Fibroblast of skin of right biceps (primary cell): ENCODE measurements at regions not wholly inside any gene's neighbourhood (a gene's known extent, or its start where the extent isn't known, plus 50 kb on each side); places are given as distances from the start of the nearest gene placed in this dataset.

Experiments
- DNase-seq: peaks from one replicate; pipeline ENCODE4 v3.0.0-alpha.2; 2013

GRCh38 chr20:48193627-48194425 is 408.5 kb upstream of the SULF2 start:
- DNase-seq: no peak

DNA sequence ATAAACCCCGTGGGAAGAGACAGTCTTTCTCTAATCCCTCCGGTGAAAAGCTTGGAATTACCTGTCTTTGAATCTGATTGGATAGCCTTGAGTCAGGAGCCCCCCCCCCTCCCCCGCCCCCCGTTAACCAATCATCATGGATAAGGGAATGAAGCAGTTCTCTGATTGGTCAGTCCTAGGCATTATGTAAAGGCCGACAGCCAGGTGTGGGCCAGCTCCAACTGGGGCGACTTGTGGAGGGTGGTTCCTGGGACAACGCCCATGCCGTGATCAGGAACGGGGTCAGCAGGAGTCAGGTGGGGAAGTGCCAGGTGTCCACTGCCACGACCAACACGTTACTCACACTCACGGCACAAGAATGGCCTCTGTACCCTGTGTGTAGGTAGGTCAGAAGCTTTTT is 406.8 kb upstream of the SULF2 start:
- no peak for DNase-seq

DNA sequence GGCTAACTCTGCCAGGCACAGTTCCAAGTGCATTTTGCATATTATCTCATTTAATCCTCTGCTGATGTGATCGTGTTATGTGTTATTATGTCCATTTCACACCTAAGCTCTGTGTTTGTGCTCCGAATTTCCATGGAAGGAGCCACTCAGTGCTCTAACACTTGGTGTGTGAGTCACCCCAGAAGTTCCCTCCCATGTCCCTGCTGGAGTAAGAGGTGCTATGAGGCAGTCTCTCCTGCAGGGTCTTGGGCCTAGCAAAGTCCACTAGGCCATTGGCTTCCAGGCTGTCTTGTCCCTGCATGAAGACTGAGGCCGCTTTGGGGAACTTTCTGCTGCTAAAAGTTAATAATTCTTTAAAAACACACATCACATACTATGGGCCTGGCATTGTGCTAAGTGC is 405.9 kb upstream of the SULF2 start:
- peak; percentile 50 for DNase-seq

DNA sequence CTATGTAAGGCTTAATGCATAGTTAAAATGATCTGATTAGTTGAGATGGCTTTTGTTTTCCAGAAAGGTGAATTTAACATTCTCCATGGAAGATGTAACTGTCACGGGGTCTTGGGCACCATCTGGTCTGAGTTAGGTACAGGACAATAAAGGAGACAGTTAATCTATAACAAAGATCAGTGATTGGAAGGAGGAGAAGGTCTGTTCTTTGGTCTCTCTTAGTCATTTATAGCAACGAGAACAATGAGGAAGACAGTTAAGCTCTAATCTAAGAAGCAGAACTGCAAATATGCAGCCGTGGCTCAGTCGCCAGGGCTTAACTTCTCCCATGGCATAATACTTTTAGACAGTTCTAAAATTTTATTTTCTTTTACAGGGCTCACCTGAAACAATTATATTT is 405.5 kb upstream of the SULF2 start:
- no peak for DNase-seq

DNA sequence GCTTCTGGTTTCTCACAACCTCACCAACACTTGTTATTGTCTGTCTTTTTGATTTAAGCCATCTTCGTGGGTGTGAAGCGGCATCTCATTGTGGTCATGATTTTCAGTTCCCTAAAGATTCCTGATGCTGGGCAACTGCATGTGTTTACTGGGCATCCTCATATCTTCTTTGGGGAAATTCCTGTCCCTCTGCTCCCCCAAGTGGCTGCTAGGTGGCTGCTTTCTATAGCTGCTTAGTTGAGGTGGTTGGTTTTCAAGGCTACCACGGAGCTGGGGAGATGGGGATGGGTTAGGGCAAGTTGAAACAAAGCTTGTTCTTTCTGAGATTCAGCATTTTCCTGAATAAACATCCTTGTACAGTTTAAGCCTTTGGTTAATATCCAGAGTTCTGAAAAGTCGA is 403.9 kb upstream of the SULF2 start:
- DNase-seq: peak; percentile 60

DNA sequence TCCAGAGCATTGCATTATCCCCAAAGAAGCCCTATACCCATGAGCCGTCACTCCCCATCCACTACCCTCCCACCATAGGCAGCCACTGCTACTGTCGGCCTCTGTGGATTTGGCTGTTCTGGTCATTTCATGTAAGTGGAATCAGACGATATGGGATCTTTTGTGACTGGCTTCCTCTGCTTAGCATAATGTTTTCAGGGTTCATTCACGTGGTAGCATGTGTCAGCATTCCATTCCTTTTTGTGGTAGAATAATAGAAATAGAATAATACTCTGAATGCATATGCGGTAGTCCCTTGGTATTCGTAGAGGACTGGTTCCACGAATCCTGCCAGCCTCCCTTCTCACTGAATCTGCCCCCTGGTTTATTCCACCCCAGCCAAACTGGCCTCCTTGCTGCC is 402.6 kb upstream of the SULF2 start:
- DNase-seq: peak; percentile 77

- DNase-seq: peak; percentile 23
Observed at GRCh38 chr20:48186915-48187314, 401.6 kb upstream of the SULF2 start.

- DNase-seq: peak; percentile 79
Observed at GRCh38 chr20:48186447-48186846, 401.2 kb upstream of the SULF2 start.

DNA sequence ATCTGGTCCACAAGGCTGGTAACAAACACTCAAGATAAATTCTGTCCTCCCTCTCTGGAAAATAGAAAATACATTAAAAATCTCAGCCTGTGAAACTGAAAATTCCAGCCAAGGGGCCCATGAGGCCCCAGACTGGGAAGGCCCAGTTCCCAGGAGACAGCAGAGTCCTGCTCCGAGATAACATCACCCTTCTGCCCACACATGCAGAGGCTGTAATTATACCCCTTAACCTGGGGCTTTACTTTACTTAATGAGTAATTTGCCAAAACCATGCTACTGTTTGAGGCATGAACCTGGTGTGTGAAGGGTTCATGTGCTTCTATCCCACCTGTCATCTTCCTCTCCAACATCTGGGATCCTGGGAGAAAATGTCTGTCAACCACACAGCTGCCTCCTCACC is 398.9 kb upstream of the SULF2 start:
- DNase-seq: no peak

GRCh38 chr20:48181261-48181935 is 396.1 kb upstream of the SULF2 start:
- DNase-seq: no peak

- peak; percentile 29 for DNase-seq
Observed at GRCh38 chr20:48180618-48181017, 395.3 kb upstream of the SULF2 start.

GRCh38 chr20:48180024-48180423 is 394.7 kb upstream of the SULF2 start:
- DNase-seq: peak; percentile 85

DNA sequence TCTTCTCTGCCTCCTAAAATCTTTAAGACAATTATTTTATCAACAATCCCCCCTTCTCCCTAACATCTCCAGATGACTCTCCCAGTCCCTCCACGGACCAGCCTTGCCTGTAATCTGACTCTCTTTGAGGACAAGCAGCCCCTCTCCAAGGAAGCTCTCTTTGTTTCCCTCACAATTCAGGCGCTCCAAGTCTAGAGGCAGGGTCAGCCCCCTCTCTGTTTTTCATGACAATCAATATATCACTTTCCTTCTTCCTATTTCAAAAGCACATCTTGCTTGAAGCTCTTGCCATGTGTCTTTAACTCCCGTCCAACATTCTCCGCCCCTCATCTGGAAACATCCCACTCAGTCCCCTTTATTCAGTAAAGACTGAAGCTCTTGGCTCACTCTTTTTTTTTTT is 393.4 kb upstream of the SULF2 start:
- DNase-seq: no peak

- no peak for DNase-seq
Observed at GRCh38 chr20:48177058-48177457, 391.8 kb upstream of the SULF2 start.

DNA sequence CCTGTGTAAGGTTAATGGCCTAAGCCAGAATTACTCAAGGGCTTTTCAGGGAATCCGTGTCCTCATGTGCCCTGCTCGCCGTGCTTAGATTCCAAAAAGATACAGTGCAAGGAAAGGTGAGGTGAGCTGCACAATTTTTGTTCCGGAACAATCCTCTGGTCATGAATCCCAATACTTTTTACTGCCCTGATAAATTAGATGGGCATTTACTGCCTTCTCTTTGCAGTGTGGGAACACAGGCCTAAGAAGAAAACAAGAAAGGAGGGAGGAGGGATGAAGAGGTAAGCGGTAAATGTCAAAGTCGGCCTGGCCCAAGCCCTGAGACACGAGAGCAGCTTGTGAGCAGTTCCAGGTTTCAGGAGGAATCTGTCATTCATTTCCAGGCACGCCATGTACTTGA is 390.9 kb upstream of the SULF2 start:
- no peak for DNase-seq

GRCh38 chr20:48175261-48175660 is 390.0 kb upstream of the SULF2 start:
- no peak for DNase-seq

DNA sequence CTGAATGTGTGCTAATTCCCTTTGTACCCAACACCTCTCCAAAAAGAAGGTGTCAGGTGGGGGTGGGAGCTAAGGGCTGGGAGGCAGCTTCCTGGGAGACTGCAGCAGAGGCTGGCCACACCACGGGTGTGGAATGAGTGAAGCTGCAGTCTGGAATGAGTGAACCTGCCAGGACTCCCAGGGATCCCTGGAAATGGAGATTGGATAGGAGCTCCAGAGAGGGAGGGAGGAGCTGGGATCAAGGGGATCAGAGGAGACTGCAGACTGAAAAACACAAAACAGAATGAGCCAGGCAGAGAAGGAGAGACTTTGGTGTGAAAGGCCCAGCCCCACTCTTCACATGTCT is 387.0 kb upstream of the SULF2 start:
- DNase-seq: no peak

- DNase-seq: peak; percentile 42
Observed at GRCh38 chr20:48171626-48172356, 386.5 kb upstream of the SULF2 start.

DNA sequence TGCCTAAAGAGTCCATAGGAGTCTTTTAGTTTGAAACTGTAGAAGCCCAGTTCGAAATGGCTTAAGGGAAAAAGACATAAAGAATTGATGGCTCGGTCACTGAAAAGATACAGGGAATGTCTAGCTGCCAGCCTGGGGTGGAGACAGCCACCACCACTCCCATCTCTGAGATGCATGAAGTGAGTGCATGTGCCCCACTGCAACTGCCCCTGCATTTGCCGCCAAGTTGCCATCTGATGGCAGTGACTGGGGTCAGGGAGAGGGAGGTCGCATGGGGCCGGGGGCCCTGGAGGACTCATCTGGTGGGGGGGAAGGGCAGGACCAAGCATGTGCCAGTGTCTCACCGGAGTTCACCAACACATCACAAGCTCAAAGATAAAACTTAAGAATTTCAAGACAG is 385.8 kb upstream of the SULF2 start:
- DNase-seq: no peak

DNA sequence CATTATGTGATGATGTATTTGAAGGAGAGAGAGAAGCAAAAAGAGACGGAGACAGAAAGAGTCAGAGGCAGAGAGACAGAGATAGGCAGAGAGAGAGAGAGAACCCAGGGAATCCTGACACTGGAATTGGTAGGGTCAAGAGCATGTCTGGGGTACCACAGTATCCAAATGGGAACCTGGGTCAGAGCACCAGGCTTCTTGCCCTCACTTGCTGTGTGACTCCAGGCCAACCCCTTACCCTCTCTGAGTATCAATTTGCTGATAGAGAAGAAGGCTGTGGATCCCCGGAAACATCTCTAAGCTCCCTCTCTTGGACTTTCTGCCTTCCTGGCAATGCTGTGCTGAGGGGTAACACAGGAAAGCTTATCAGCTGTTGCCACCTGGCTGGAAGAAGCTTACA is 385.3 kb upstream of the SULF2 start:
- no peak for DNase-seq

DNA sequence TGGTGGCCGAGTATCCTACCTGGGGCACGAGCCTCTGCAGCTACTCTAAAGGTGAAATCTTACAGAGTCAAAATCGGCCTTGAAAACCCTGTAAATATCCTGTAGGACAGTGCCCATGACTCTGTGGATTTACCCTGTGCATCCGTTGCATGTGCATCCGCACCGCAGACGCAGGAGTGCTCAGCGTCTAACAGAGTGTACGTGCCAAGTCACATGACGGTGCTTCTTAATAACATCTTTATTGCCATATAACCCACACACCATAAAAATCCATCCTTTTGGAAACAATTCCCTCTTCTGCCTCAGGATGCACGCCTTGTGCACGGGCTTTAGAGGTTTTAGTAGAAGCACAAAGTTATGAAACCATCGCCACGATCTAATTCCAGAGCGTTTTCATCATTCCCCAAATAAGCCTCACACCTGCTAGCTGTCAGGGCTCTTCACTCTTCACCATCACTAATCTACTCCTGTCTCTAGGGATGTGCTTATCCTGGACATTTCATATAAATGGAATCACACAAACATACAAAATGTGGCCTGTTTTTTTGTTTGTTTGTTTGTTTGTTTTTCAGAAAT is 384.5 kb upstream of the SULF2 start:
- DNase-seq: no peak

DNA sequence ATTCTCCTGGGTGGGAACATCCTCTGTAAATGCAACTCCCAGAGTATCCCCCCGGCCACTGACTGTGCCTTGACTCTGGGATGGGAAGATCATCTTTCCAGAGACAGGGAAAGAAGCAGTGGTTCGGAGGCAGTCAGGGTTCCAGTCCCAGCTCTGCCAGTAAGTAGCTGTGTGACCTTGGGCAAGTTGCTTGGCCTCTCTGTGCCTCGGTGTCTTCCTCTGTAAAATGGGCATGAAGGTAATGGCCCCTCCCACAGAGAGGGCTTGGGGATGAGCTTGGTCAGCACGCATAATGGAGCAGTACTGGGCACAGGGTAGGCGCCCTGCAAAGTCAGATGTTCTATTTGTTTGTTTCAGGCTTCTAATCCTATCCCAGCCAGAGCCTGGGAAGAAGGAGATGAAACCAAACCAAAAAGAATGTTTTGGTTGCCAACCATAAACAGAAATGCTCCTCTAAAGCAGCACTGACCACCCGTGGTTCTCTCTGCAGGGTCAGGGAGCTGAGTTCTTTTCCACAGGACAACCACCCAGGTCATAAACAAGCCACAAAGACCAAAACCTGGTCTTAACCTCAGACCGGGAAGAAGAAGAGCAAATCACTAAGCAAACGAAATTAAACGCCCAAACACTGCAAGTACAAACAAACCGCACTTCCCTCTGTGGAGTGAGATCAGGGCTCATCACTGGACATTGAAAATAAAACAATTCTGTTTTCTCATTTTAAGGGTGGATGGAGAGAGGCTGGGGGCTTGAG is 381.0 kb upstream of the SULF2 start:
- no peak for DNase-seq

- DNase-seq: no peak
Observed at GRCh38 chr20:48165401-48165685, 380.1 kb upstream of the SULF2 start.
